HFF-Myc (cell line): ENCODE measurements at regions not wholly inside any gene's neighbourhood (a gene's known extent, or its start where the extent isn't known, plus 50 kb on each side); places are given as distances from the start of the nearest gene placed in this dataset.

Source experiments
- DNase-seq: peaks from one replicate; pipeline ENCODE4 v3.0.0-alpha.2; 2011; ENCODE audit warnings: low read depth; ENCODE audit errors: extremely low read depth
- H3K4me3 ChIP-seq: replicated peaks from 2 replicates; pipeline ENCODE4 v1.5.1; 2011; ENCODE audit warnings: low read depth, mild to moderate bottlenecking, control low read depth, low read length
- TF ChIP-seq, protein P1 (sequence below): IDR thresholded peaks from 2 replicates; pipeline ENCODE4 v1.5.1; 2012; ENCODE audit warnings: mild to moderate bottlenecking, low read depth, low read length, control low read depth; ENCODE audit errors: missing control alignments

DNA sequence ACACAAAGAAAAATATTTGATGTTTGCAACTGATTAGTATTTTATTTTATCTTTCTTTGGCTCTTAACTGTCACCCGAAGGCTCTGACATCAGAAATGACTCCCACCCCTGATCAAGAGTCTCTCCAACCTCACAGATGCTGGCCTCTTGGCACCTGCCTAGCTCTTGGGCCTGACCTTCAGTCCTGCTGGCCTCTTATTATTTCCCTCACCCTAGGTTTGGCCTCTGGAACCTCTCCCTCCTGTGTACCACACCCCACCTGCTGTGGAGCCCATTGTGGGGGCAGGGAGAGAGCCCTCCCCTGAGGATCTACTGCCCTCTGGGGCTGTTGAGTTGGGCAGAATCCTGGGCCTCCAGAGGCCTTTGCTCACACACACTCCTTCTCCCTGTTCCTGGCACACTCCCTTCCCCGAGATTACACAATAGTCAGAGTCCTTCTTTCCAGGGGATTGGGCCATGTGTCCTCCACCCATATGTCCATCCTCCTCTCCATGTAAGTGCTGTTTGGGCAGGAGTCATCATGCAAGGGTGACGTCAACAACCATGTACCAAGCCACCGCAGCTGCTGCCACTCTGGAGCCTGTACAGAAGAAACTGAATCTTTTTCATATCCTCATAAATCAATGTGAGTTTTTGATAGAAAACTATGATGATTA, 124.3 kb downstream of the RASSF9 start:
- TF ChIP-seq, protein P1, sequence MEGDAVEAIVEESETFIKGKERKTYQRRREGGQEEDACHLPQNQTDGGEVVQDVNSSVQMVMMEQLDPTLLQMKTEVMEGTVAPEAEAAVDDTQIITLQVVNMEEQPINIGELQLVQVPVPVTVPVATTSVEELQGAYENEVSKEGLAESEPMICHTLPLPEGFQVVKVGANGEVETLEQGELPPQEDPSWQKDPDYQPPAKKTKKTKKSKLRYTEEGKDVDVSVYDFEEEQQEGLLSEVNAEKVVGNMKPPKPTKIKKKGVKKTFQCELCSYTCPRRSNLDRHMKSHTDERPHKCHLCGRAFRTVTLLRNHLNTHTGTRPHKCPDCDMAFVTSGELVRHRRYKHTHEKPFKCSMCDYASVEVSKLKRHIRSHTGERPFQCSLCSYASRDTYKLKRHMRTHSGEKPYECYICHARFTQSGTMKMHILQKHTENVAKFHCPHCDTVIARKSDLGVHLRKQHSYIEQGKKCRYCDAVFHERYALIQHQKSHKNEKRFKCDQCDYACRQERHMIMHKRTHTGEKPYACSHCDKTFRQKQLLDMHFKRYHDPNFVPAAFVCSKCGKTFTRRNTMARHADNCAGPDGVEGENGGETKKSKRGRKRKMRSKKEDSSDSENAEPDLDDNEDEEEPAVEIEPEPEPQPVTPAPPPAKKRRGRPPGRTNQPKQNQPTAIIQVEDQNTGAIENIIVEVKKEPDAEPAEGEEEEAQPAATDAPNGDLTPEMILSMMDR = no peak
- no peak for DNase-seq
- no peak overlapping the region for H3K4me3 ChIP-seq

DNA sequence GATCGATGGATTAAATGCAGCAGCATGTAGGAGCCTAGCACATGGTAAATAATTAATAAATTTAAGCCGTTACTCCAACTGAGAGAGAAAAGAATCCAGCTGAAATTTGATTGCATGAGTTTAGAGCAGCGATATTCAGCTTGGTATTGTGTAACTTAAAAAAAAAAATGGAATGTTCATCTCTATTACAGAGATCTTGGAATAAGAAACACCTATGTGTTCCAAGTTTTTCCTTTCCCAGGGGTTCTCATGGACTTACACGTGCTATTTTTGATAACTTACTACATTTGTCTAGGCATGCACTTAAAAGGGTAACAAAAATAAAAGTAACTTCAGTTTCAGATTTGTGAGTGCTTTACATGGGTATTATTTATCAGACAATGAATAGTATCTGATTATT, 122.8 kb downstream of the RASSF9 start:
- TF ChIP-seq, protein P1 = no peak
- no peak overlapping the region for H3K4me3 ChIP-seq
- no peak for DNase-seq

DNA sequence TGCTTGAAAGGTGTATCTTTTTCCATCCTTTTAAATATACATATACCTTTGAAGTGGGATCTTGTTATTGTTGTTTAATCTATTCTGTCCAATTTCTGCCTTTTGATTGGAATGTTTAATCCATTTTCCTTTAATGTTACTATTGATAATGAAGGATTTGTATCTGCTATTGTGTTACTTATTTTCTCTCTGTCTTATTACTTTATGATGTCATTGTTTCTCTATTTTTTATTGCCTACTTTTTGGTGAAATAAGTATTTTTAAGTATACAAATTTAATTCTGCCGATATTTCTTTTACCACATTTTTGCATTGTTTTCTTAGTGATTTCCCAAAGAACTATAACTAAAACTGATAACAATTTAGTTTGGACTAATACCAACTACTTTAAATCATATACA, 121.8 kb downstream of the RASSF9 start:
- no peak for DNase-seq
- TF ChIP-seq, protein P1 = no peak
- H3K4me3 ChIP-seq = no peak overlapping the region

DNA sequence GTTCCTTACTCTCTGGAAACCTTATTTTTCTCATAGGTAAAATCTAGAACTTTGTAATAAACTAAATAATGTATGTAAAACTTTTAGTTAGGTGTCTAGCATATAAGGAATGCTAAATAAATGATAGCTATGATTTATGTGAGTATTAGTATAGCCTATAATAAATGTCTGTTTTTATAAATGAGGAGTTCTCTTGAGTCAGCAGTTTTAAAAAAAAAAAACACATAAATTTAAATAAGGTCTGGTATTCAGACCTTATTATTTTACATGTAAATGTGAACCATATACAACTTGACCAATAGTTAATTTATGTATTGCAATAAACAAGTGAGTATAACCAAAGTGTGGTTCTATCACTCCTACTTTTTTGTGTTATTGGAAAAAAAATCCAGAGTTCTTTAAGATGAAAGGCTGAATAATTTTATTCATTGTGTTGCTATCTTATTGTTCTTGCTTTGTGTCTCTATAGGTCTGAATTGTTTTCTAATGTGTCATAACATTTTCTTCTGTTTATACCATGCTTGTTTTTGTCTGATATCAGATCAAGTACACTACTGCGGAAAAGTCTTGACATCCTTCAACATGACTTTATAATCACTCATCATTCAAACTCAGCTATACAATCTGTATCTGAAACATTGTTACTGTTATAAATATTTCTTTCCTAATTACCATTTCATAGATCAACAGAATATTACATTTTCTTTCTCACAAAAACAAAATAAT, 115.7 kb downstream of the RASSF9 start:
- DNase-seq = no peak
- H3K4me3 ChIP-seq = no peak overlapping the region
- TF ChIP-seq, protein P1 = no peak

DNA sequence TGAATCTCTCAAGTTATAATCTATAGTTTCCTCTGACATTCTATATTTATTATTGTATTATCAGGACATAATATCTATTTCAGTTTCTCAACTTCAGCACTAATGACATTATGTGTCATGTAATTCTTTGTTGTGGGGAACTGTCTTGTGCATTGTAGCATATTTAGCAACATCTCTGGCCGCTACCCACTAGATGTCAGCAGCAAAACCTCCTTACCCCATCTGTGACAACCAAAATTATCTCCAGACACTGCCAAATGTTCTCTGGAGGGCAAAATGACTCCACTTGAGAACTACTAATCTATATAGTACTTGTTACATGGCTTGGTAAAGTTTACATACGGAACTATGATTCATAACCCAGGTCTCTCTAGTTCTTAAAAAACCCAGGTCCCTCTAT, 110.2 kb downstream of the RASSF9 start:
- TF ChIP-seq, protein P1 = no peak
- H3K4me3 ChIP-seq = no peak overlapping the region
- no peak for DNase-seq

DNA sequence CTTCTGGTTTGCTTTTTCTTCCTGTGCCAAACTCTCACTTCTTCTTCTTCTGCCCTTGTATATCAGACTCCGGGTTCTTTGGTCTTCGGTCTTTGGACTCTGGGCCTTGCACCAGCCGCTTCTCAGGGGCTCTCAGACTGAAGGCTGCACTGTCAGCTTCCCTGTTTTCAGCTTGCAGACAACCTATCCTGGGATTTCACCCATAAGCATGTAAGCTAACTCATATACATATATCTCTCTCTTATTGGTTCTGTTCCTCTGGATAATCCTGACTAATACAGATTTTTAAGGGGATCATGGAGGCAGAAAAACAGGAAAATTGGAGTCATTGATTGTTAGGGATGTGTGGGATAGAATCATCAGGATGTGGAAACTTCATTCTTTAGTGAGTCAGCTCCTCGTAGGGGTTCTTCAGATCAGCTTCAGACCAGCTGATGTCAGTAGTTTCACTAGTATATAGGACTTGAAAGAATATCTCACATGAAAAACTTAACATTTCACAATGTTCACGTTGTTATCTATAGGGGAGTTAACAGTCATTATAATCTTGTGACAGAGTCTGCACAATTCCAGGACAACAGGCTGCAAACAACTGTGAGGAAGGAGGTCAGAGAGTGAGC, 102.9 kb downstream of the RASSF9 start:
- no peak for DNase-seq
- TF ChIP-seq, protein P1 = no peak
- H3K4me3 ChIP-seq = no peak overlapping the region
